Esophagus (tissue), 2 donors: ENCODE measurements at regions not wholly inside any gene's neighbourhood (a gene's known extent, or its start where the extent isn't known, plus 50 kb on each side); places are given as distances from the start of the nearest gene placed in this dataset.

Experiments
- H3K27ac ChIP-seq, 2 donors: one replicate each; pipeline ENCODE4 v1.5.1; 2013; ENCODE audit warnings: low read depth in 2 of 2, mild to moderate bottlenecking in 2 of 2, inconsistent platforms in 1 of 2, low read length in 1 of 2, moderate library complexity in 1 of 2
- H3K27me3 ChIP-seq, 2 donors: one replicate each; pipeline ENCODE4 v1.6.1; 2013; ENCODE audit warnings: low read length in 2 of 2, control low read depth in 1 of 2, mild to moderate bottlenecking in 1 of 2; ENCODE audit not compliant: insufficient read depth in 2 of 2, control insufficient read depth in 1 of 2
- H3K36me3 ChIP-seq, 2 donors: one replicate each; pipeline ENCODE4 v1.6.1; 2013; ENCODE audit warnings: low read length in 1 of 2; ENCODE audit not compliant: control insufficient read depth in 2 of 2, insufficient read depth in 2 of 2
- H3K4me1 ChIP-seq, 2 donors: one replicate each; pipeline ENCODE4 v1.6.1; 2013; ENCODE audit warnings: low read length in 1 of 2; ENCODE audit not compliant: control insufficient read depth in 2 of 2, insufficient read depth in 2 of 2
- H3K4me3 ChIP-seq, 2 donors: one replicate each; pipeline ENCODE4 v1.5.1; 2013; ENCODE audit warnings: low read length in 2 of 2, mild to moderate bottlenecking in 2 of 2, low read depth in 1 of 2, moderate library complexity in 1 of 2
- H3K9me3 ChIP-seq, 2 donors: one replicate each; pipeline ENCODE4 v1.6.1; 2013; ENCODE audit warnings: mild to moderate bottlenecking in 2 of 2, low read depth in 1 of 2, low read length in 1 of 2, moderate library complexity in 1 of 2; ENCODE audit not compliant: control insufficient read depth in 2 of 2, insufficient read depth in 1 of 2
- WGBS, 2 donors: extraction: QIAGEN DNeasy Blood & Tissue Kit; methylation state at CpG; one replicate each; pipeline ENCODE4 v1.1.7; 2013; 5-methylcytosine and 5-hydroxymethylcytosine counted together
- donor health status: healthy with polysubstance abuse.
- donor health status: Bipolar disorder and iron deficiency.

DNA sequence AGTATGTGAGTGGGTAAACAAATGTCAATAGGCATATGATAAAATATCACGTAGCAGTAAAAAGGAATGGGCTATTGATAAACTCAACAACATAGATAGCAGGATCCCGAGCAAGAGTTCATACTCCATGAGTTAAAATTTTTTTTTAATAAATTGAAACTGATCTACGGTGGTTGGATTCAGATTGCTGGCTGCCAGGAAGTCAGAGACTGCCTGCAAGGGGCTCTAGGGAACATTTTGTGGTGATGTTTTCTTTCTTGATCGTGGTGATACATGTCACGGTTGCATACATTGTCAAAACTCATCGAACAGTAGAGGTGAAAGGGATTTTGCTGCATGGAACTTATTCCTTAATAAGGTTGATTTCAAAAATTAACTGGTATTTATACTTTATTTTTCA lies 62.6 kb upstream of the WNT7B start:
- Histone ChIP-seq H3K27ac (peak overlapping the region; percentile 38 to 92), H3K9me3 (no peaks in the 10 kb centered on the region), H3K27me3 (no peaks in the 10 kb centered on the region), H3K4me3 (no peak overlapping the region), H3K36me3 (no peaks in the 10 kb centered on the region), H3K4me1 (peaks cover 9 to 23% of the 10 kb centered on the region in 2 donors)
- 35 to 56% methylated on average over 6 of the region's 6 CpGs for WGBS, 2 donors

DNA sequence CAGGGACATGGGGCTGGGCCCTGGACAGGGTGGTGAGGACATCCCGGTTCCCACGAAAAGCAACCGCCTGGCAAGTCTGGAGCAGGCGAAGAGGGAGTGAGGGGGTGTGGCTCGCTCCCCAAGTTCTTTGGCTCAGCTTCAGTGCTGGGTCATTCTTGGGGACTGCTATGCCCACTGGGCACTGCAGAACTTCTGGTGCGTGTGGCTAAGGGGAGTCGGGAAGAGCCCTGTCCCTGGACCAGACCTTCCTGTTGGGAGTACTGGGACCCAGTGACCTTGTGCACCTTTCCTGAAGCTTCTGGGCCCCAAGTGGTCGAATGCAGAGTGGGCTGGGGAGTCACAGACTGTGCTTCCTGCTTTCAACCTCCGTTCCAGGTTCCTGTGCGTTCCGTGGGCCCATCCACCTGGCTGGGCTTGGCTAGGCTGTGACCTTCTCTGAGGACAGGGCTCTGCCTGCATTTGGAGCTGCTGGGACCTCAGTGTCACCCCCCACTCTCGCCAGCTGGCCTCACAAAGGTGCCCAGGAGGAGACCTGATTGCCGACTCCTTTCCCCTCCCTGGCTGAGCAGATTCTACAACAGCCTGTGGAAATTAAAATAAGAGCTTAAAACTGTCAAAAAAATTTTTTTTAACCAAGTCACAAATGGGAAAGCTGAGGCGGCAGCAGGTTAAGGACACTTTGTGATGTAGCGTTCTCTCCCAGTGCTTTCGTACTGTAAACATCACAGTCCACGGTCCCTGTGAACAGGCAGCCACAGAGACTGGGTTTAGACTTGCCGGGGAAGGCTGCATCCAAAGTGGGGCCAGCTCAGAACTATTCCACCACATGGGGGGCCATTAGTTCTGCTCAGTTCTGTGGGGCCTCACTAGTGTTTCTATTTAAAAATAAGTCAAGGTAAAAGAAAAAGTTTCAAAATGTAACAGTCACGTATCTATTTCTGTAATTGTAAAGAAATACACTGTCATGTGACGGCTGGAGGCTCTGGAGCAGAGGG lies 63.8 kb upstream of the WNT7B start:
- Histone ChIP-seq H3K36me3 (no peaks in the 10 kb centered on the region), H3K27me3 (no peaks in the 10 kb centered on the region), H3K27ac (peak overlapping the region; percentile 87 to 92), H3K4me1 (peaks cover 9 to 23% of the 10 kb centered on the region in 2 donors), H3K4me3 (peak overlapping the region; percentile 4 to 5), H3K9me3 (no peaks in the 10 kb centered on the region)
- 50 to 55% methylated on average over 20 of the region's 20 CpGs for WGBS, 2 donors

DNA sequence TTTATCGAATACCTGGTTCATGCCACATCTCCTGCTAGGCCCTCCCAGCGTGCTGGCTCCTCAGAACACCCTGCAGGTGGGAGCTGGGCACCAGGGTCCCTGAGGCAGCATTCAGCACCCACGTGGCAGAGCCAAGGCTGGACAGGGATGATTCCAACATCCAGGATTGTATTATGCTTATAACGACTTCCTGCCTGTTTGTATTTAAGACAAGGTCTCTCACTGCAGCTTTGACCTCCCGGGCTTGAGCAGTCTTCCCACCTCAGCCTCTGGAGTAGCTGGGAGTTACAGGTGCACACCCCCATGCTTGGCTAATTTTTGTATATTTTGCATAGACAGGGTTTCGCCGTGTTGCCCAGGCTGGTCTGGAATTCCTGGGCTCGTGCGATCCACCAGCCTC lies 64.7 kb upstream of the WNT7B start:
- Histone ChIP-seq H3K4me3 (peak overlapping the region in 1 of 2 donors; percentile 2), H3K4me1 (peaks cover 11 to 19% of the 10 kb centered on the region in 2 donors), H3K27me3 (no peaks in the 10 kb centered on the region), H3K36me3 (no peaks in the 10 kb centered on the region), H3K9me3 (no peaks in the 10 kb centered on the region), H3K27ac (peak overlapping the region; percentile 80 to 87)
- WGBS, 2 donors: 53 to 65% methylated on average over 9 of the region's 9 CpGs

DNA sequence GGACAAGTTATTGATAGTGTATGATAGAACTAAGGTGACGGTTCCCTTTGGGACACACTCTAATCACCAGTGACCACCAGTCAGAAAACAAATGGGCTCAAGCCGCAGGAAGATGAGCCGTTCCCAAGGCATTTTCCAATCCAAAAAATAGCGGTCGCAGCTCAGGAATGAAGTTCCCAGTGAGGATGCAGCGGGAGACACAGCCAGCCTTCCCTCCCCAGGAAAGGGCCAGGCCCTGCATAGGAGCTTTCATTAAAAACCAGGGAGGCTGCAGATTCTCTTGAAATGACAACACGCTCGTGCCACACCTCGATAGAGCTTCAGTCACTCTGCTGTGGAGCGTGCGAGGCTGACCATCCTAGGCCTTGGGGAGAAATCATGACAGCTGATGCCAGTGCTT lies 65.8 kb upstream of the WNT7B start:
- H3K4me1 ChIP-seq: peaks cover 9 to 19% of the 10 kb centered on the region in 2 donors
- peak overlapping the region; percentile 90 to 92 for H3K27ac ChIP-seq
- no peaks in the 10 kb centered on the region for H3K9me3 ChIP-seq
- WGBS, 2 donors: 49 to 64% methylated on average over 11 of the region's 11 CpGs
- H3K27me3 ChIP-seq: no peaks in the 10 kb centered on the region
- no peaks in the 10 kb centered on the region for H3K36me3 ChIP-seq
- H3K4me3 ChIP-seq: peak overlapping the region in 1 of 2 donors; percentile 8

DNA sequence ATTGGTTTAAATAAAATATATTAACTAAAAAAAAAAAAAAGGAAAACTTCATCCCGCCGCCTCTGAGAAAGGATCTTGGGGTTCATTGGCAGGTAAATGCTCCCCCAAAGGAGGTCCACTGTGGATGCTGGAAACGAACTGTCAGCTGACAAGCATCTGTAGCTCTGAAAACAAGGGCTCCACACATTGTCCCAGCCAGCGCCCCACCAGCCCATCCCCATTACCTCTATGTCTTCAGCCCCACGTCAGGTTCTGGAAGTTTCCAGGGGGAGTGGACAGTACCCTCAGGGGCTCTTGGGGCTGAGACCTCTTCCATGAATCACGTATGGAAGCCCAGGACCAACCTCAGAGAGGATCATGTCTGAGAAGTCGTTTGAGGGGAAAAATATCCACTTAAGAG lies 66.4 kb upstream of the WNT7B start:
- Histone ChIP-seq H3K4me1 (peaks cover 9 to 22% of the 10 kb centered on the region in 2 donors), H3K27ac (peak overlapping the region; percentile 98 to 99), H3K36me3 (no peaks in the 10 kb centered on the region), H3K4me3 (peak overlapping the region; percentile 69 to 85), H3K9me3 (no peaks in the 10 kb centered on the region), H3K27me3 (no peaks in the 10 kb centered on the region)
- WGBS, 2 donors: 44 to 56% methylated on average over 7 of the region's 7 CpGs

DNA sequence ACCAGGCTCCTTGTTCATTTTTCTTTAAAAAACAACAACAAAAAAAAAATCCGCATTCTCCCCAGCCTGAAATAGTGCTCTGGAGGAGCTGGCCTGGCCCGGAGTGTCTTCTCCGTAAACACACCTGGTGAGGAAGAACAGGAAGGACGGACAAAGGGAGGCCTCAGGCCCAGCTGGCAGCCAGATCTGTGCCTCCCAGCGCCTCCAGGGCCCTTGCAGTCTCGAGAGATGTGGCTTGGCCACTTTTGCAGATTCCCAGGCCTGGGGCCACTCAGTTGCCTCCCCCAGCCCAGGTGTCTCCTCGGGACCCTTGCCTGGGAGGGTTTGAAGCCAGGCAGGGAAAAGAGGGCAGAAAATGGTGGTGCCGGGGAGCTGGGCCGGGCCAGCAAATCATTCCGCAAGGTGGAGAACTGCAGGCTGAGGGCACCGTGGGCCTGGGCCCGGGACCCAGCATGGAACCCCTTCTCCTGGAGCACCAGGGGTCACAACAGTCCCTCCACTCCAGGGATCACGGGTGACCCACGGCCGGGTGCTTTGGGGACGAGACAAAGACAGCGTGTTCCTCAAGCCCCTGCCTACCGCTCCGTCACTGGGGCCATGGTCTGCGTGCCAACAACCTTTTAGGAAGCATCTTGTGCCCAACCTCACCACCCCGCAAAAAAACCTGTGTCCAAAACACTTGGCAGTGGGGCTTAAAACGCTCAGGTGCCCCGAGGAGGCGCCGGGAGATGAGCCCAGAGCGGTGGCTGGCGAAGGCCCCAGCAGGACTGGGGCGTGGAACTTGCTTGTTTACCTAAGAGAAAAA lies 67.1 kb upstream of the WNT7B start:
- H3K27ac ChIP-seq: peak overlapping the region; percentile 98 to 99
- no peaks in the 10 kb centered on the region for H3K36me3 ChIP-seq
- no peaks in the 10 kb centered on the region for H3K27me3 ChIP-seq
- peaks cover 9 to 22% of the 10 kb centered on the region in 2 donors for H3K4me1 ChIP-seq
- peak overlapping the region; percentile 69 to 85 for H3K4me3 ChIP-seq
- H3K9me3 ChIP-seq: no peaks in the 10 kb centered on the region
- 9 to 28% methylated on average over 28 of the region's 28 CpGs for WGBS, 2 donors

DNA sequence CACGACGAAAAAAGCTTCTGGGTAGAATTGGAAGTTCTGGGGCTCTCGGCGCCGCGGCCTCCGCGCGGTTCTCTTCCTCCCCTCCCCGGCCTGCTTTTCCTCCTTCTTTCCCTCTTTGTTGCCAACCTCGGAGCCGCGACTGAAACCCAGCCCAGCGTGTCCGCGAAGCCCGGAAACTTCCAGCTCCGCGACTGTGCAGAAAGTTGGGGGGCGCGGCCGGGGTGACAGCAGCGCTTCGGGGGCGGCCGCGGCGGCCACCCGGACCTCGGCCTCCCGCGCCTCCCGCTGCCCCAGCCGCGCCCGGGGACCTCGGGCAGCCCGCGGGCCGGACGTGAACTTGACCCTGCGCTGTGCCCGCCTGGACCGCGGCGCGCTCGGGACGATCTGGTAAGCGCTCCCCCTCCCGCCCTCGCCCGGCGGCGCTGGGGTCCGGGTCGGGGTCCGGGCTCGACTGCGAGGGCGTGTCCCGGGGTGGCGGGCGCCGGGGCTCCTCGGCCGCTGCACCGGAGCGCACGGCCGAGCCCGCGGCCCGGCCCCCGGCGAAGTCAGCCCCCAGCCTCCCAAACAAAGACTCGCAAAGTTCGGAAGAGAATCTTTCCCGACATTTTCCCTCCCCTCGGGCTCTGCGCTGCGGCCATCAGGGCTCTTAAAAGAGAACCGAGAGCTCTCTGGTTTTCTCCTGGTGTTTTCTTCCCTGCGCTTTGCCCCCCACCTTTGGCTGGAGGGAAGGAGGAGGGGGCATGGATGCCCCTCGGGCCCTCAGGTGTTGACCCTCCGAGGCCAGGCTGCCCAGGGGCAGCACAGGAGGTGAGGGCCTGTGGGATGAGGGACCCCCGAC lies 67.9 kb upstream of the WNT7B start:
- H3K4me3 ChIP-seq: peak overlapping the region; percentile 69 to 85
- H3K36me3 ChIP-seq: peaks cover 0 to under 1% of the 10 kb centered on the region in 2 donors
- H3K27me3 ChIP-seq: no peaks in the 10 kb centered on the region
- WGBS, 2 donors: 2 to 3% methylated on average over 61 to 87 of the region's 87 CpGs
- peak overlapping the region; percentile 98 to 99 for H3K27ac ChIP-seq
- no peaks in the 10 kb centered on the region for H3K9me3 ChIP-seq
- H3K4me1 ChIP-seq: peaks cover 11 to 24% of the 10 kb centered on the region in 2 donors

DNA sequence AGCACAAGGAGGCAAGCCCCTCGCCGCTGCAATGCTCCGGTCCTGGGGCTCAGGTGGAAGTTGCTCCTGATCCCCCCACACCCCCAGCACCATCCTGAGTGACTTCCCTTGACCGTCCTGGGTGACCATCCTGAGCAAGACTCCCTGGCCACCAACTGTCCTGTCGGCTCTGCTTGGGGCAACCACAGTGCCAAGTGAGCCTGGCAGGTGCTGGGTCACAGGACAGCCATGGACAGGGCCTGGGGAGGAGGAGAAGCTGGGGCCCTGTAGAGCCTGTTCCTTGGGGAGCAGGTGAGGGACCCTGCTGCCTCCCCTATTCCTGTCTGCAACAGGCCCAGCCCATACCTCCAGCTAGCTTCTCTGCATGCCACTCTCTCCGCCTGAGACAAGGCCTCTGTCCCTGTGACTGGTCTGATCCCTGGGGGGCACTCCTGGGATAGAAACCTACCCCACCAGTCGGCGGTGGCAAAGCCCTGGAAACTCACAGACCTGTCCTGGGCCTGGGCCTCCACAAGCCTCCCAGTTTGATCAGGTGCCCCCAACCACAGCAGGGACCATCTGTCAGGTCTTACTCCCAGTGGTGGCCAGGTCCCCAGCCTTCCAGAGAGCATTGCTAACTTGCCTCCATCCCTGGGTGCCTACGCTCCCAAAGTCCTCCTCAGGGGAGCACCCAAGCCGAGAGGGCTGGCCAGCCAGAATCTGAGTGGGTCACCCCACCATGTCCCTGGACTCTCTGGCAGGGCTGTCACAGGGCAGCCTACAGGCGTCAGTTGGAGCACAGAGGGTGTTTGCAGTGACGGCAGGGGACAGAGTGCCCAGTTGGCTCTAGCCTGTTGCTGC lies 68.7 kb upstream of the WNT7B start:
- peak overlapping the region; percentile 98 to 99 for H3K27ac ChIP-seq
- H3K4me1 ChIP-seq: peaks cover 14 to 27% of the 10 kb centered on the region in 2 donors
- WGBS, 2 donors: 26 to 32% methylated on average over 12 of the region's 12 CpGs
- H3K36me3 ChIP-seq: peaks cover 0 to 3% of the 10 kb centered on the region in 2 donors
- H3K4me3 ChIP-seq: peak overlapping the region; percentile 69 to 85
- H3K27me3 ChIP-seq: no peaks in the 10 kb centered on the region
- no peaks in the 10 kb centered on the region for H3K9me3 ChIP-seq
